Endothelial cell of umbilical vein (primary cell): ENCODE measurements at regions not wholly inside any gene's neighbourhood (a gene's known extent, or its start where the extent isn't known, plus 50 kb on each side); places are given as distances from the start of the nearest gene placed in this dataset.

Experiments
- BruUV-seq: library from RNA; stranded (reverse); fragments of 400-500 nt; replicated peaks from 2 replicates; lab custom pipeline; 2021; lab: Mats Ljungman, UMichigan
- CTCF ChIA-PET: fragments of 300-600, 350-600 bp; sonication (Branson Sonifier 250); formaldehyde crosslinking; loops from one replicate; lab custom pipeline; 2021; ENCODE audit warnings: antibody characterized with exemption, inconsistent platforms; lab: Charles Lee
- POLR2A ChIA-PET: fragments of 300-600, 350-600 bp; sonication (Branson Sonifier 250); formaldehyde crosslinking; loops from one replicate; lab custom pipeline; 2021; ENCODE audit warnings: antibody characterized with exemption, inconsistent platforms; lab: Charles Lee
- DNase-seq: peaks from one replicate; pipeline ENCODE4 v3.0.0-alpha.2; 2011; ENCODE audit warnings: low read depth, low spot score
- FAIRE-seq: peaks from 2 replicates; lab custom pipeline; 2011; peaks lifted over from hg19 to GRCh38; lab: Jason Lieb, UNC
- H2AFZ ChIP-seq: 2 replicates; pipeline ENCODE4 v1.6.0; 2012; ENCODE audit warnings: low read depth, low read length, control low read depth, inconsistent platforms
- H3K27ac ChIP-seq: 2 replicates; pipeline ENCODE4 v1.5.1; 2011; ENCODE audit warnings: low read depth, mild to moderate bottlenecking, control low read depth, low read length, moderate library complexity; ENCODE audit not compliant: insufficient read depth
- H3K27me3 ChIP-seq, 2 experiments: 2 replicates each; pipeline versions ENCODE4 v1.6.0 to v1.6.1; 2011; ENCODE audit warnings: low read length in 2 of 2, mixed read lengths in 1 of 2; ENCODE audit not compliant: control insufficient read depth in 2 of 2, insufficient read depth in 2 of 2
- H3K36me3 ChIP-seq, 2 experiments: 2 replicates in 1 of 2; 3 replicates in 1 of 2; pipeline ENCODE4 v1.5.1; 2011; ENCODE audit warnings: low read length in 2 of 2, mild to moderate bottlenecking in 1 of 2, moderate library complexity in 1 of 2; ENCODE audit not compliant: control insufficient read depth in 2 of 2, insufficient read depth in 2 of 2; ENCODE audit errors: extremely low read depth in 1 of 2
- H3K4me1 ChIP-seq: 3 replicates; pipeline ENCODE4 v1.5.1; 2011; ENCODE audit warnings: mild to moderate bottlenecking, low read length; ENCODE audit not compliant: control insufficient read depth, insufficient read depth; ENCODE audit errors: extremely low read depth
- H3K4me2 ChIP-seq: 2 replicates; pipeline ENCODE4 v1.6.1; 2011; ENCODE audit warnings: low read length, control low read depth, mixed read lengths; ENCODE audit not compliant: insufficient read depth
- H3K4me3 ChIP-seq, 3 experiments: fragments of 200-600 bp in 1 of 3; sonication (generic), shearing (Covaris generic) in 1 of 3; replicated peaks in 1 of 3; 2 replicates each; pipeline ENCODE4 v1.5.1; 2011 to 2016; ENCODE audit warnings: control low read depth in 3 of 3, low read length in 3 of 3, mild to moderate bottlenecking in 2 of 3, inconsistent platforms in 1 of 3, low read depth in 1 of 3, moderate library complexity in 1 of 3; ENCODE audit not compliant: insufficient read depth in 1 of 3
- H3K79me2 ChIP-seq: 2 replicates; pipeline ENCODE4 v1.6.0; 2012; ENCODE audit warnings: low read length, inconsistent platforms; ENCODE audit not compliant: control insufficient read depth, insufficient read depth
- H3K9ac ChIP-seq: replicated peaks from 2 replicates; pipeline ENCODE3; 2011; ENCODE audit warnings: low read length, control low read depth; ENCODE audit not compliant: insufficient read depth; ENCODE audit errors: extremely low read depth
- H3K9me1 ChIP-seq: replicated peaks from 3 replicates; pipeline ENCODE4 v1.6.0; 2011; ENCODE audit warnings: mild to moderate bottlenecking, low read length; ENCODE audit not compliant: control insufficient read depth, insufficient read depth; ENCODE audit errors: extremely low read depth
- H3K9me3 ChIP-seq: replicated peaks from 2 replicates; pipeline ENCODE4 v1.5.1; 2012; ENCODE audit warnings: low read length, inconsistent platforms; ENCODE audit not compliant: control insufficient read depth, insufficient read depth
- H4K20me1 ChIP-seq: replicated peaks from 2 replicates; pipeline ENCODE3; 2011; ENCODE audit warnings: mild to moderate bottlenecking, low read length; ENCODE audit not compliant: control insufficient read depth, insufficient read depth; ENCODE audit errors: extremely low read depth
- EZH2 ChIP-seq: IDR thresholded peaks from 2 replicates; pipeline ENCODE4 v1.6.1; 2012; ENCODE audit warnings: borderline replicate concordance, low read depth, mild to moderate bottlenecking, moderate library complexity, low read length, inconsistent platforms; ENCODE audit not compliant: severe bottlenecking
- FOS ChIP-seq: IDR thresholded peaks from 2 replicates; pipeline ENCODE4 v1.6.1; 2011; ENCODE audit warnings: mild to moderate bottlenecking, low read length, moderate library complexity, borderline replicate concordance; ENCODE audit not compliant: insufficient read depth
- GATA2 ChIP-seq: IDR thresholded peaks from 2 replicates; pipeline ENCODE4 v1.7.0; 2011; ENCODE audit warnings: low read depth, mild to moderate bottlenecking, moderate library complexity, mixed read lengths, low read length; ENCODE audit not compliant: insufficient read length, insufficient read depth
- JUN ChIP-seq: IDR thresholded peaks from 2 replicates; pipeline ENCODE4 v1.6.1; 2011; ENCODE audit warnings: borderline replicate concordance, low read depth; ENCODE audit not compliant: insufficient read length, insufficient read depth
- MAX ChIP-seq: IDR thresholded peaks from 2 replicates; pipeline ENCODE4 v1.6.1; 2011; ENCODE audit not compliant: insufficient read depth, insufficient read length
- MYC ChIP-seq: IDR thresholded peaks from one replicate; pipeline ENCODE4 v1.6.1; 2011; ENCODE audit warnings: mild to moderate bottlenecking, low read depth, low read length
- POLR2A ChIP-seq: IDR thresholded peaks from 2 replicates; pipeline ENCODE4 v1.6.1; 2012; ENCODE audit warnings: low read depth, mild to moderate bottlenecking, control low read depth, low read length
- POLR2AphosphoS5 ChIP-seq: IDR thresholded peaks from 2 replicates; pipeline ENCODE4 v1.6.1; 2012; ENCODE audit warnings: low read depth, mild to moderate bottlenecking, control low read depth, low read length, moderate library complexity; ENCODE audit not compliant: insufficient read depth
- dilution Hi-C: fragments of 300-500 bp; cut with MboI; formaldehyde crosslinking; loops from one replicate; pipeline ENCODE4 v1.15.0; 2019; ENCODE audit warnings: low sequenced_read_pairs; ENCODE audit not compliant: extremely low pct_ligation_motif_present
- intact Hi-C: fragments of 100-400 bp; cut with micrococcal nuclease; formaldehyde crosslinking; loops from one replicate; pipeline ENCODE4 v1.10.0; 2022
- TF ChIP-seq, protein P1 (sequence below), 2 donors: IDR thresholded peaks; 1 replicate in 1 of 2; 2 replicates in 1 of 2; pipeline ENCODE4 v1.5.1; 2011; ENCODE audit warnings: low read length in 2 of 2, mild to moderate bottlenecking in 2 of 2, moderate library complexity in 2 of 2, control low read depth in 1 of 2, inconsistent platforms in 1 of 2, low read depth in 1 of 2; ENCODE audit not compliant: insufficient read depth in 1 of 2; ENCODE audit errors: extremely low read depth in 1 of 2

DNA sequence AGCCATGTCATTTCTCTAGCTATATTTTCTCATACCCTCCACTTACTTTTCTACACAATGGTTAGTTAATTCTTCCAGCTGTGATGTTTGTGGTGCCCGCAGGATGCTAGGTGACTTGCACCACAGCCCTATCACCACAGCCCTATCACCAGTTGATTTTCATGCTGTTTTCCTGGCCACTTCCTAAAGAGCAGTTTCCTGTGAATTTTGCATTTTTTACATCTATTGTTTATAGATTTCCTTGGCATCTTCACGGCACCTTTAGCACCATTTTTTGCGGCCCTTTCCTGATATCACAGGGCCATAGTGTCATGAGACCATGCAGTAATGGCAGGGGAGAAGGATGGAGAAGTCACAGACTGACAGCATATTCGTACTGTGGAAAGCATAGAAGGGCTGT, 132.9 kb upstream of the PRICKLE2 start:
- Histone ChIP-seq H4K20me1 (no peaks in the 10 kb centered on the region), H3K9ac (no peak overlapping the region), H3K27ac (no peak overlapping the region), H3K9me1 (no peaks in the 10 kb centered on the region), H3K36me3 (no peaks in the 10 kb centered on the region), H2AFZ (no peak overlapping the region), H3K9me3 (no peaks in the 10 kb centered on the region), H3K27me3 (peaks cover 0 to 2% of the 10 kb centered on the region in 2 experiments), H3K4me1 (peaks cover 34% of the 10 kb centered on the region), H3K4me2 (no peak overlapping the region), H3K4me3 (no peak overlapping the region), H3K79me2 (no peaks in the 10 kb centered on the region)
- FAIRE-seq (no peak), DNase-seq (no peak)
- BruUV-seq = no TSS peak
- TF ChIP-seq MAX (no peak), POLR2AphosphoS5 (no peak), JUN (no peak), MYC (no peak), GATA2 (no peak)
- dilution Hi-C loops (no loop called here), intact Hi-C loops (no loop called here)
- POLR2A ChIA-PET = no interaction called here
- CTCF ChIA-PET = no interaction called here

GRCh38 chr3:64357481-64357880, 132.2 kb upstream of the PRICKLE2 start:
- intact Hi-C loops = no loop called here
- H3K36me3 ChIP-seq = no peaks in the 10 kb centered on the region
- no peak overlapping the region for H3K9ac ChIP-seq
- no peak overlapping the region for H2AFZ ChIP-seq
- dilution Hi-C loops = no loop called here
- BruUV-seq = no TSS peak
- H3K79me2 ChIP-seq = no peaks in the 10 kb centered on the region
- peaks cover 0 to under 1% of the 10 kb centered on the region in 2 experiments for H3K27me3 ChIP-seq
- DNase-seq = no peak
- POLR2A ChIA-PET = no interaction called here
- H4K20me1 ChIP-seq = no peaks in the 10 kb centered on the region
- H3K9me3 ChIP-seq = no peaks in the 10 kb centered on the region
- FAIRE-seq = no peak
- peaks cover 34% of the 10 kb centered on the region for H3K4me1 ChIP-seq
- H3K27ac ChIP-seq = no peak overlapping the region
- no peak overlapping the region for H3K4me3 ChIP-seq
- CTCF ChIA-PET = no interaction called here
- no peaks in the 10 kb centered on the region for H3K9me1 ChIP-seq
- H3K4me2 ChIP-seq = no peak overlapping the region
- TF ChIP-seq MAX = no peak
- TF ChIP-seq JUN = no peak
- TF ChIP-seq POLR2AphosphoS5 = no peak
- TF ChIP-seq POLR2A = no peak
- TF ChIP-seq FOS = no peak
- no peak for TF ChIP-seq MYC
- TF ChIP-seq GATA2 = no peak
- no peak for TF ChIP-seq EZH2
- TF ChIP-seq, protein P1, sequence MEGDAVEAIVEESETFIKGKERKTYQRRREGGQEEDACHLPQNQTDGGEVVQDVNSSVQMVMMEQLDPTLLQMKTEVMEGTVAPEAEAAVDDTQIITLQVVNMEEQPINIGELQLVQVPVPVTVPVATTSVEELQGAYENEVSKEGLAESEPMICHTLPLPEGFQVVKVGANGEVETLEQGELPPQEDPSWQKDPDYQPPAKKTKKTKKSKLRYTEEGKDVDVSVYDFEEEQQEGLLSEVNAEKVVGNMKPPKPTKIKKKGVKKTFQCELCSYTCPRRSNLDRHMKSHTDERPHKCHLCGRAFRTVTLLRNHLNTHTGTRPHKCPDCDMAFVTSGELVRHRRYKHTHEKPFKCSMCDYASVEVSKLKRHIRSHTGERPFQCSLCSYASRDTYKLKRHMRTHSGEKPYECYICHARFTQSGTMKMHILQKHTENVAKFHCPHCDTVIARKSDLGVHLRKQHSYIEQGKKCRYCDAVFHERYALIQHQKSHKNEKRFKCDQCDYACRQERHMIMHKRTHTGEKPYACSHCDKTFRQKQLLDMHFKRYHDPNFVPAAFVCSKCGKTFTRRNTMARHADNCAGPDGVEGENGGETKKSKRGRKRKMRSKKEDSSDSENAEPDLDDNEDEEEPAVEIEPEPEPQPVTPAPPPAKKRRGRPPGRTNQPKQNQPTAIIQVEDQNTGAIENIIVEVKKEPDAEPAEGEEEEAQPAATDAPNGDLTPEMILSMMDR (IDR thresholded peaks at IDR 0.05; ENCODE audit: extremely low read depth in 1 of 2, insufficient read depth in 1 of 2, low read depth in 1 of 2, low read length in 2 of 2) = no peak
